Vagina (tissue), 2 donors: ENCODE measurements at regions not wholly inside any gene's neighbourhood (a gene's known extent, or its start where the extent isn't known, plus 50 kb on each side); places are given as distances from the start of the nearest gene placed in this dataset.

Experiments
- POLR2AphosphoS5 ChIP-seq, 2 donors: sonication (generic); formaldehyde crosslinking; IDR thresholded peaks; one replicate each; pipeline ENCODE4 v1.9.0; 2017; ENCODE audit warnings: antibody characterized with exemption in 2 of 2, mild to moderate bottlenecking in 2 of 2, low read depth in 1 of 2; ENCODE audit not compliant: insufficient read depth in 1 of 2
- TF ChIP-seq, protein P1 (sequence below), 3 experiments: fragments of 450-650 bp in 2 of 3; fragments of 200-600 bp in 1 of 3; sonication (generic) in 1 of 3; IDR thresholded peaks; one replicate each; pipeline ENCODE4 v1.5.1; 2017 to 2019; ENCODE audit warnings: antibody characterized with exemption in 3 of 3, mild to moderate bottlenecking in 2 of 3, moderate library complexity in 2 of 3

DNA sequence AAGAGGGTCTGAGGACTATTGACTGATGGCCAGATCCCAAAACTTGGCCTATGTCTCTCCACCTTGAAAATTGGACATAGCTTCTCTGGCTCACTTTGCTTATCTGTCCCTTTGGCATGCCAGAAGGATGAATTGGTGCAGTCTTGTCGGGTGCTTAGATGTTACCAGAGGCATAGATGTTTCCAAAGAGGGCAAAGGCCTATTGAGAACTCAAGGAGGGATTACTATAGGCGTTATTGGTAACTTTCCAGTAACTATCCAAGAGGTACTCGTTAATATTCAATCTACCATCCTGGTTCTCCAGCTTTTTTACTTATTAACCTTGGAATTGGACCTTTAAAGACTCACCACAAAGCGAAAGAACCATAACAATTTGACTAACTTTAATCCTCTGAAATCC is 368.3 kb upstream of the ESRRG start:
- TF ChIP-seq POLR2AphosphoS5 (IDR thresholded peaks at IDR 0.05; ENCODE audit: insufficient read depth in 1 of 2, low read depth in 1 of 2): no peak
- TF ChIP-seq, protein P1, sequence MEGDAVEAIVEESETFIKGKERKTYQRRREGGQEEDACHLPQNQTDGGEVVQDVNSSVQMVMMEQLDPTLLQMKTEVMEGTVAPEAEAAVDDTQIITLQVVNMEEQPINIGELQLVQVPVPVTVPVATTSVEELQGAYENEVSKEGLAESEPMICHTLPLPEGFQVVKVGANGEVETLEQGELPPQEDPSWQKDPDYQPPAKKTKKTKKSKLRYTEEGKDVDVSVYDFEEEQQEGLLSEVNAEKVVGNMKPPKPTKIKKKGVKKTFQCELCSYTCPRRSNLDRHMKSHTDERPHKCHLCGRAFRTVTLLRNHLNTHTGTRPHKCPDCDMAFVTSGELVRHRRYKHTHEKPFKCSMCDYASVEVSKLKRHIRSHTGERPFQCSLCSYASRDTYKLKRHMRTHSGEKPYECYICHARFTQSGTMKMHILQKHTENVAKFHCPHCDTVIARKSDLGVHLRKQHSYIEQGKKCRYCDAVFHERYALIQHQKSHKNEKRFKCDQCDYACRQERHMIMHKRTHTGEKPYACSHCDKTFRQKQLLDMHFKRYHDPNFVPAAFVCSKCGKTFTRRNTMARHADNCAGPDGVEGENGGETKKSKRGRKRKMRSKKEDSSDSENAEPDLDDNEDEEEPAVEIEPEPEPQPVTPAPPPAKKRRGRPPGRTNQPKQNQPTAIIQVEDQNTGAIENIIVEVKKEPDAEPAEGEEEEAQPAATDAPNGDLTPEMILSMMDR (IDR thresholded peaks at IDR 0.05): no peak
